ENCODE measurements at regions not wholly inside any gene's neighbourhood (a gene's known extent, or its start where the extent isn't known, plus 50 kb on each side); places are given as distances from the start of the nearest gene placed in this dataset.

DNA sequence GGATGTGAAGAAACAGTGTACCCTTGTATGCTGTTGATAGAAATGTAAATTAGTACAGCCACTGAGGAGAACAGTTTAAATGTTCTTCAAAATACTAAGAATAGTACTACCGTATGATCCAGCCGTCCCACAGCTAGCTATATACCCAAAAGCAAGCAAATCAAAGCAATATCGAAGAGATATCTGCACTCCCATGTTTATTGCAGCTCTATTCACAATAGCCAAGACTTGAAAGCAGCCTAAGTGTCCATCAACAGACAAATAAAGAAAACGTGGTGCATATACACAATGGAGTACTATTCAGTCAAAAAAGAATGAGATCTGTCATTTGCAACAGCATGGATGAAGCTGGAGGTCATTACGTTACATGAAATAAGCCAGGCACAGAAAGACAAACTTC, 88.5 kb upstream of the SLC38A4 start:
- TF ChIP-seq POLR2AphosphoS5 (IDR thresholded peaks at IDR 0.05; ENCODE audit: borderline replicate concordance, low read depth, low read length), result no peak
- TF ChIP-seq EZH2 (IDR thresholded peaks at IDR 0.05), result no peak
- TF ChIP-seq FOXP2 (optimal IDR thresholded peaks at IDR 0.05; ENCODE audit: control extremely low read depth, extremely low read length, insufficient read depth), result no peak

Data from SK-N-MC (cell line).